ENCODE measurements at regions not wholly inside any gene's neighbourhood (a gene's known extent, or its start where the extent isn't known, plus 50 kb on each side); places are given as distances from the start of the nearest gene placed in this dataset.

- no peak overlapping the region for H3K9ac ChIP-seq (replicated peaks; ENCODE audit: extremely low read depth, insufficient read depth, low read length)
- no peaks in the 10 kb centered on the region for H3K36me3 ChIP-seq (ENCODE audit: control insufficient read depth in 2 of 2, extremely low read depth in 1 of 2, insufficient read depth in 2 of 2, low read length in 2 of 2)
- intact Hi-C loops (cut with micrococcal nuclease) (no loop called here), dilution Hi-C loops (cut with MboI; ENCODE audit: extremely low pct_ligation_motif_present, low sequenced_read_pairs) (no loop called here)
- no TSS peak for BruUV-seq (replicated peaks)
- ChIA-PET POLR2A (no interaction called here), CTCF (no interaction called here)
- no peak overlapping the region for H3K4me3 ChIP-seq (replicated peaks in 1 of 3; ENCODE audit: insufficient read depth in 1 of 3, low read depth in 1 of 3, low read length in 3 of 3)
- TF ChIP-seq FOS (IDR thresholded peaks at IDR 0.05; ENCODE audit: borderline replicate concordance, insufficient read depth, low read length): no peak
- no peak for TF ChIP-seq MYC (IDR thresholded peaks at IDR 0.05; ENCODE audit: low read depth, low read length)
- TF ChIP-seq POLR2AphosphoS5 (IDR thresholded peaks at IDR 0.05; ENCODE audit: insufficient read depth, low read depth, low read length): no peak
- no peak for TF ChIP-seq JUN (IDR thresholded peaks at IDR 0.05; ENCODE audit: borderline replicate concordance, insufficient read depth, insufficient read length, low read depth)
- TF ChIP-seq POLR2A (IDR thresholded peaks at IDR 0.05; ENCODE audit: low read depth, low read length): no peak
- TF ChIP-seq, protein P1, sequence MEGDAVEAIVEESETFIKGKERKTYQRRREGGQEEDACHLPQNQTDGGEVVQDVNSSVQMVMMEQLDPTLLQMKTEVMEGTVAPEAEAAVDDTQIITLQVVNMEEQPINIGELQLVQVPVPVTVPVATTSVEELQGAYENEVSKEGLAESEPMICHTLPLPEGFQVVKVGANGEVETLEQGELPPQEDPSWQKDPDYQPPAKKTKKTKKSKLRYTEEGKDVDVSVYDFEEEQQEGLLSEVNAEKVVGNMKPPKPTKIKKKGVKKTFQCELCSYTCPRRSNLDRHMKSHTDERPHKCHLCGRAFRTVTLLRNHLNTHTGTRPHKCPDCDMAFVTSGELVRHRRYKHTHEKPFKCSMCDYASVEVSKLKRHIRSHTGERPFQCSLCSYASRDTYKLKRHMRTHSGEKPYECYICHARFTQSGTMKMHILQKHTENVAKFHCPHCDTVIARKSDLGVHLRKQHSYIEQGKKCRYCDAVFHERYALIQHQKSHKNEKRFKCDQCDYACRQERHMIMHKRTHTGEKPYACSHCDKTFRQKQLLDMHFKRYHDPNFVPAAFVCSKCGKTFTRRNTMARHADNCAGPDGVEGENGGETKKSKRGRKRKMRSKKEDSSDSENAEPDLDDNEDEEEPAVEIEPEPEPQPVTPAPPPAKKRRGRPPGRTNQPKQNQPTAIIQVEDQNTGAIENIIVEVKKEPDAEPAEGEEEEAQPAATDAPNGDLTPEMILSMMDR (IDR thresholded peaks at IDR 0.05; ENCODE audit: extremely low read depth in 1 of 2, insufficient read depth in 1 of 2, low read depth in 1 of 2, low read length in 2 of 2): no peak
- TF ChIP-seq EZH2 (IDR thresholded peaks at IDR 0.05; ENCODE audit: borderline replicate concordance, low read depth, low read length, severe bottlenecking): no peak
- no peak for TF ChIP-seq GATA2 (IDR thresholded peaks at IDR 0.05; ENCODE audit: insufficient read depth, insufficient read length, low read depth, low read length)
- TF ChIP-seq MAX (IDR thresholded peaks at IDR 0.05; ENCODE audit: insufficient read depth, insufficient read length): no peak
- no peaks in the 10 kb centered on the region for H4K20me1 ChIP-seq (replicated peaks; ENCODE audit: control insufficient read depth, extremely low read depth, insufficient read depth, low read length)
- H3K4me1 ChIP-seq (ENCODE audit: control insufficient read depth, extremely low read depth, insufficient read depth, low read length): no peaks in the 10 kb centered on the region
- H3K27ac ChIP-seq (ENCODE audit: insufficient read depth, low read depth, low read length): no peak overlapping the region
- H3K9me3 ChIP-seq (replicated peaks; ENCODE audit: control insufficient read depth, insufficient read depth, low read length): no peaks in the 10 kb centered on the region
- no peak overlapping the region for H3K4me2 ChIP-seq (ENCODE audit: insufficient read depth, low read length)
- H2AFZ ChIP-seq (ENCODE audit: low read depth, low read length): no peak overlapping the region
- no peaks in the 10 kb centered on the region for H3K9me1 ChIP-seq (replicated peaks; ENCODE audit: control insufficient read depth, extremely low read depth, insufficient read depth, low read length)
- DNase-seq (ENCODE audit: low read depth, low spot score) (no peak), FAIRE-seq (no peak)
- H3K27me3 ChIP-seq (ENCODE audit: control insufficient read depth in 2 of 2, insufficient read depth in 2 of 2, low read length in 2 of 2): no peaks in the 10 kb centered on the region
- H3K79me2 ChIP-seq (ENCODE audit: control insufficient read depth, insufficient read depth, low read length): no peaks in the 10 kb centered on the region
Observed at GRCh38 chr9:119739476-119739875, 370.2 kb upstream of the BRINP1 start.

Data from endothelial cell of umbilical vein (primary cell).